Activated CD8-positive, alpha-beta memory T cell treated with anti-CD3 and anti-CD28 coated beads, Interleukin-2, amount 10 ng/mL, durations not matched to agents 7 days and 5 days (primary cell): ENCODE measurements at regions not wholly inside any gene's neighbourhood (a gene's known extent, or its start where the extent isn't known, plus 50 kb on each side); places are given as distances from the start of the nearest gene placed in this dataset.
"Not testable (repeated sequence)": the region's sequence is repeated elsewhere in the genome, so short reads cannot be mapped to it uniquely, and the experiment has no call there.

Source experiments
- ATAC-seq: fragments of 150-1000 bp; cut with Tn5 transposase; one replicate; pipeline ENCODE4 v1.10.0; 2021; ENCODE audit warnings: moderate library complexity
- CTCF ChIA-PET: fragments of 350-600 bp; sonication (Branson Sonifier 250); formaldehyde crosslinking; loops from one replicate; lab custom pipeline; 2021; ENCODE audit warnings: antibody characterized with exemption; lab: Charles Lee
- DNase-seq: peaks from one replicate; pipeline ENCODE4 v3.0.0-alpha.2; 2020
- H3K27ac Mint-ChIP-seq: one replicate; pipeline ENCODE4 v1.8.0; 2021; ENCODE audit warnings: mild to moderate bottlenecking, mixed read lengths
- H3K27me3 Mint-ChIP-seq: one replicate; pipeline ENCODE4 v1.8.0; 2021; ENCODE audit warnings: mixed read lengths
- H3K36me3 Mint-ChIP-seq: one replicate; pipeline ENCODE4 v1.8.0; 2021; ENCODE audit warnings: mild to moderate bottlenecking, mixed read lengths
- H3K4me1 Mint-ChIP-seq: one replicate; pipeline ENCODE4 v1.8.0; 2021; ENCODE audit warnings: mixed read lengths
- H3K4me3 Mint-ChIP-seq: one replicate; pipeline ENCODE4 v1.8.0; 2021; ENCODE audit warnings: mild to moderate bottlenecking, moderate library complexity, mixed read lengths
- H3K9me3 Mint-ChIP-seq: one replicate; pipeline ENCODE4 v1.8.0; 2022; ENCODE audit warnings: low read depth, mixed read lengths

GRCh38 chr12:28079539-28079938, 107.0 kb upstream of the PTHLH start:
- Mint-ChIP-seq H3K9me3 (peaks cover 3% of the 10 kb centered on the region), H3K27ac (no peak overlapping the region), H3K27me3 (peaks cover 18% of the 10 kb centered on the region), H3K4me3 (no peak overlapping the region), H3K4me1 (no peaks in the 10 kb centered on the region), H3K36me3 (no peaks in the 10 kb centered on the region)
- CTCF ChIA-PET, result no interaction called here
- ATAC-seq, result no peak
- no peak for DNase-seq

DNA sequence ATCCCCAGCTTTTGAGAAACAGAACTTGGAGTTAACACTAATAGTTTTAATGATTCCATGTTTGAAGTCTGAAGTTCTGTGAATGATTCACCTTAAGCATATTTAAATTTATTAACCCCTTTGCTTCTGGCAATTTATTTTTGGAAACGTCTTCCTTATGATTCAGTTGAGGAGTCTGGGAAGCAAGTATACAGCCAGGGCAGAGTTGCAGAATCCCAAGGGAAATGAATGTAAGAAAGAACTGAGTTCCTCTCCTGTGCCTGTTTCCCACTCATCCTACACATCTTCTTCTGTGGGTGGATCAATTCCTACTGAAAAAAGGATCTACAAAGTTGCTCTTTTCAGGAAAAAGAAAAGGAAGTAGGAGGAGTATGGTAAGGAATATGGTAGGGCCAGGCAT, 108.2 kb upstream of the CCDC91 start:
- ATAC-seq (no peak), DNase-seq (no peak)
- CTCF ChIA-PET, result no interaction called here
- no peak overlapping the region for H3K27ac Mint-ChIP-seq
- H3K27me3 Mint-ChIP-seq, result peaks cover 31% of the 10 kb centered on the region
- H3K4me3 Mint-ChIP-seq, result no peak overlapping the region
- H3K4me1 Mint-ChIP-seq, result peaks cover 13% of the 10 kb centered on the region
- H3K9me3 Mint-ChIP-seq, result no peaks in the 10 kb centered on the region
- H3K36me3 Mint-ChIP-seq, result no peaks in the 10 kb centered on the region

DNA sequence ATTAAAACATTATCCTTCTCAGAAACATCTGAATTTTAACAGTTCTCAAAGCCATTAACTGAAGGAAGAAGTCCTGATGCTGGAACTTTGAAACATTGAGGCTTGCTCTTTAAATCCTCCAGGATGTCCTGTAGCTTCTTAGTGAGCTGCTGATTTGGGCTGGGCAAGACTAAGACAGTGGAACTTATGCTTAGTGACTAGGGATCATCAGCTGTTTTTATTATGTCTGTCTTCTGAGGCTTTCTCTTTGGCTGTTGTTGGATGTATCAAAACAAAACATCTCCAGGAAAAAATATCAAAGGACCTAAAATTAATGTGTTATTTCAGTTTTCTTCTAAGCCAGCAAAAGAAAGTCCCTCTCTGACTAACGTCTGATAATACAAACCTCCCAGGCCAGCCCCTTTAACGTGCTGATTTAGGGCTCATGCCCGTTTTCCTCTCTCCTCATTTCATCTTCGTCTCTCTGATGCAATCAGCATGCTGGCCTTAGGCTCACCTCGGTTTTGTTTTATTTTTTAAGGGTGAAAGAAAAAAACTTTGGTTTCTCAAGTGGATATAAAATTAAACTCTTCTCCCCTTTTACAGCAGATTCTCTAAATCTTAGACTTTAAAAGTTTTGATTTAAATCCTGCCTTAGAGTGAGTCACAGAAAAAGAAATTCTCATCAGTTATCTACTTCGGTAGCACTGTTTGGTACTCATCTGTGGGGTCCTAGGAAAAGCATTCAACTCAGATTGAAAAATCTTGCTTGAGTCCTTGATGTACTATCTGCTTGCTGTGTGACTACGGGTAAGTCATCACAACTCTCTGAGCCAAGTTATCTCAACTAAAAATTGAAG, 106.2 kb upstream of the CCDC91 start:
- H3K27me3 Mint-ChIP-seq, result peaks cover 42% of the 10 kb centered on the region
- H3K36me3 Mint-ChIP-seq, result no peaks in the 10 kb centered on the region
- ATAC-seq (no peak), DNase-seq (no peak)
- no peaks in the 10 kb centered on the region for H3K9me3 Mint-ChIP-seq
- peaks cover 15% of the 10 kb centered on the region for H3K4me1 Mint-ChIP-seq
- CTCF ChIA-PET, result no interaction called here
- H3K27ac Mint-ChIP-seq, result no peak overlapping the region
- H3K4me3 Mint-ChIP-seq, result no peak overlapping the region

DNA sequence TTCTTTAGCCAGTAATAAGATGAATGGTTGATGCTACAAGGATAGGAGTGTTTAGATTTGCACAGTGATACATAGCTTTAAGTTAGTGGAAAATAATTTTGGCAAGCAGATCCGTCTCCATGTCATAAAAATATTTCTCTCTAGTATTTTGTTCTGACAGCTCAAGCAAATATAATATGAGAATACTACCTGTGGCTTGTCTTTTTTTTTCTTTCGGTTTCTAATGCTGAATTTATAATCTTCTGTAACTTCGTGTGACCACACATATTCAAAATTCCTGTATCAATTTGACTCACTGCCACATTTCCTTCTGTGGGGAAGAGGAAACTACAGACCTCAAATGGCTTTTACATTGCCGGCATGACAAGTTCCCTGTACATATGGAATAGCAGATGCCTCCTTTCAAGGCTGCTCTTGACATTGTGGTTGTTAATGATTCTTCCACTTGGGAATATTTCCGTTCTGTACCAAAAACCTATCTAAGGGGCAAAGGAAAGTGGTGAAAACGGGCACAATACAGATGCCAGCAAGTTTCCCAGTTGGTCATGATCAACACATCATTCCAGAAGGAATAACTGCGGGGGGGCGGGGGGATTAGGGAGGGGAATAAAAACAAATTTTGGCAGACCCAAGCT, 103.6 kb upstream of the CCDC91 start:
- CTCF ChIA-PET, result no interaction called here
- Mint-ChIP-seq H3K27ac (no peak overlapping the region), H3K36me3 (no peaks in the 10 kb centered on the region), H3K27me3 (peaks cover 44% of the 10 kb centered on the region), H3K4me3 (no peak overlapping the region), H3K4me1 (peaks cover 15% of the 10 kb centered on the region), H3K9me3 (no peaks in the 10 kb centered on the region)
- ATAC-seq, result no peak
- DNase-seq, result no peak

- no peak for ATAC-seq
- CTCF ChIA-PET, result no interaction called here
- no peak overlapping the region for H3K27ac Mint-ChIP-seq
- H3K9me3 Mint-ChIP-seq, result no peaks in the 10 kb centered on the region
- H3K27me3 Mint-ChIP-seq, result peaks cover 45% of the 10 kb centered on the region
- H3K4me1 Mint-ChIP-seq, result peaks cover 15% of the 10 kb centered on the region
- H3K4me3 Mint-ChIP-seq, result no peak overlapping the region
- DNase-seq, result no peak
- no peaks in the 10 kb centered on the region for H3K36me3 Mint-ChIP-seq
Measured at GRCh38 chr12:28088566-28089272, 101.5 kb upstream of the CCDC91 start.

DNA sequence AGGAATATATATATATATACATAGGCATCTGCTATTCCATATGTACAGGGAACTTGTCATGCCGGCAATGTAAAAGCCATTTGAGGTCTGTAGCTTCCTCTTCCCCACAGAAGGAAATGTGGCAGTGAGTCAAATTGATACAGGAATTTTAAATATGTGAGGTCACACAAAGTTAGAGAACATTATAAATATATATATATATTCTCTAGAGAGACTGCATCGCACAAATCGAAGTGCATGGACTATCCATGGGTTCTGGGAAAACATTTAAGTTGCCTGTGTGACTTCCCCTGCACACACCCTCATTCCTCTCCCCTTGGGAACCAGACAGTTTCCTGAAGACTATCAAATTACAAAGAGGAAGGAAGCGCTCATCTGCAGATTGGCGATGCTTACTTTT, 100.9 kb upstream of the CCDC91 start:
- H3K27ac Mint-ChIP-seq, result no peak overlapping the region
- CTCF ChIA-PET, result no interaction called here
- DNase-seq, result no peak
- no peak for ATAC-seq
- H3K4me1 Mint-ChIP-seq, result peaks cover 15% of the 10 kb centered on the region
- H3K4me3 Mint-ChIP-seq, result no peak overlapping the region
- peaks cover 45% of the 10 kb centered on the region for H3K27me3 Mint-ChIP-seq
- no peaks in the 10 kb centered on the region for H3K36me3 Mint-ChIP-seq
- no peaks in the 10 kb centered on the region for H3K9me3 Mint-ChIP-seq

DNA sequence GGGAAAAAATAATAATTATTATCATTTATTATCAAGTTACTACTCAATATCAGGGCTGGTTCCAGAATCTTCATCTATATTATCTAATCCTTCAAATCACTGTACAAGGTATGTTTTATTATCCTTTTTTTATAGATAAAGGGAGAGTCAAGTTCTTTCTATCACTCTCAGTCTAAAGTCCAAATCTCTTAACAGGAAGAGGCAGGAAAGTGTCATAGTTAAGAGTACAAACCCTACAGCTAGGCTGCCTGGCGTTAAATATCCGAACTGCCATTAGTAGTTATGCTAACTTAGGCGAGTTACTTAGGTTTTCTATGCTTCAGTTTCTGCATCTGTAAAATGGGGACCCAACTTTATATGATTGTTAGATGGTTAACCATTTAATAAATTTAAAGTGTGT, 99.4 kb upstream of the CCDC91 start:
- DNase-seq, result no peak
- no peak overlapping the region for H3K27ac Mint-ChIP-seq
- no peak for ATAC-seq
- no peaks in the 10 kb centered on the region for H3K36me3 Mint-ChIP-seq
- peaks cover 12% of the 10 kb centered on the region for H3K4me1 Mint-ChIP-seq
- H3K27me3 Mint-ChIP-seq, result peaks cover 38% of the 10 kb centered on the region
- H3K9me3 Mint-ChIP-seq, result no peaks in the 10 kb centered on the region
- CTCF ChIA-PET, result interaction anchor here (0.6 kb wide), 1 partner anchor 273 kb away, joined by 3 read pairs; no protein-coding TSS in a partner anchor
- no peak overlapping the region for H3K4me3 Mint-ChIP-seq

DNA sequence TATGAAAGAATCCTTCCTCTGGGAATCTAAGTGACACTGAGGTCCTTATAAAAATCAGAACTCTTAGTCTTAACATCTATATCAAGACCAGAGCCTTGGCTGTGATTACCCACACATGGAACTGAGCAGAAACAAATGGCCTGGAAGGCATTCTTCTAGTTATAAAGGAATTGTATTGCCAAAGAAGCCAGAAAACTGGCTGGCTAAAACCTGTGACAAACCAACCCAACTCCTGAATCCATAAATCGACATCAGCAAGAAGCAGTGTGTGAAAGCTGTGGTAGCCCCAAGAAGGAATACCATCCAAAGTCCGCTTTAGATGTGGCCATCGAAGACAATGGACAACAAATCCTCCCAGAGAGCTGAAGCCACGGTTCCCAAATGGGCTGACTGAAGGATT, 97.9 kb upstream of the CCDC91 start:
- Mint-ChIP-seq H3K4me1 (peaks cover 3% of the 10 kb centered on the region), H3K36me3 (no peaks in the 10 kb centered on the region), H3K27ac (no peak overlapping the region), H3K9me3 (no peaks in the 10 kb centered on the region), H3K4me3 (no peak overlapping the region), H3K27me3 (peaks cover 32% of the 10 kb centered on the region)
- DNase-seq (no peak), ATAC-seq (no peak)
- CTCF ChIA-PET, result no interaction called here

DNA sequence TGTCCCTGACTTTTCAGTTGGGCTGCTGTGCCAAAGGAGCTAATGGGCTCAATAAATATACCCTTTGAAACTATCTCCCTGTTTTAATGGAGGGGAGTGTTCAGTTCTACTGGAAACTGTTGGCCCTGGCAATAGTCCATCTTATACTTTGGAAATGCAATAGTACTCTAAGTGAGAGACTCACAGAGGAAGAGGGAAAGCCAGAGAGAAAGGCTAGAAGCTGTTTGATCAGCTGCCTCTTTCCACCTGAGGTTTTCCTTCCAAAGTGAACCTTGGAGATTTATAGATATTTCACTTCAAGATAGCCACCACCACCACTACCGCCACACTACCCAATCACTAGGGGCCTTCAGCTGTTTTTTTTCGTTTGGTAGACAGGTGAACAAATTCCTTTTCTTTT, 93.6 kb upstream of the CCDC91 start:
- no peak overlapping the region for H3K27ac Mint-ChIP-seq
- CTCF ChIA-PET, result no interaction called here
- H3K4me1 Mint-ChIP-seq, result no peaks in the 10 kb centered on the region
- DNase-seq (no peak), ATAC-seq (no peak)
- H3K36me3 Mint-ChIP-seq, result no peaks in the 10 kb centered on the region
- H3K9me3 Mint-ChIP-seq, result peaks cover 2% of the 10 kb centered on the region
- H3K4me3 Mint-ChIP-seq, result no peak overlapping the region
- peaks cover 15% of the 10 kb centered on the region for H3K27me3 Mint-ChIP-seq

DNA sequence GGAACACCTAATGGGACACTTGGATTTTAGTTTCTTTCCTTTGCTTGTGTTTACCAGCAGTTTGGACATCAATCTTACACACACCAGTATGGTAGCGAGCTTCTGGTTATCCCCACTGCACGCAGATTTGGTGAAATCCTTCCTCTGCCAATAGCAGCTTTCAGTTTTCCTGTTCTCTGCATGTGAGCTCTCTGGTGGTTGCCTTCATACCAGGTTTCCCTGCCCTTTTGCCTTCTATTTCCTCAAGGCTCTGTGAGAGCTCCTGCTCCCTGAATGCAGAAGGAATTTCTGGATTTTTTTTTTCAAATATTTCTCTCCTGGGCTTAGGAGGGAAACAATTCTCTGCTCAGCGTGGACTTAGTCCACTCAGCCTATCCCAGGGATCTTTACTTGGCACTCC, 93.0 kb upstream of the CCDC91 start:
- no peak overlapping the region for H3K27ac Mint-ChIP-seq
- H3K27me3 Mint-ChIP-seq, result peaks cover 15% of the 10 kb centered on the region
- H3K4me3 Mint-ChIP-seq, result no peak overlapping the region
- no peaks in the 10 kb centered on the region for H3K4me1 Mint-ChIP-seq
- peaks cover 2% of the 10 kb centered on the region for H3K9me3 Mint-ChIP-seq
- no peaks in the 10 kb centered on the region for H3K36me3 Mint-ChIP-seq
- DNase-seq (no peak), ATAC-seq (no peak)
- CTCF ChIA-PET, result no interaction called here

DNA sequence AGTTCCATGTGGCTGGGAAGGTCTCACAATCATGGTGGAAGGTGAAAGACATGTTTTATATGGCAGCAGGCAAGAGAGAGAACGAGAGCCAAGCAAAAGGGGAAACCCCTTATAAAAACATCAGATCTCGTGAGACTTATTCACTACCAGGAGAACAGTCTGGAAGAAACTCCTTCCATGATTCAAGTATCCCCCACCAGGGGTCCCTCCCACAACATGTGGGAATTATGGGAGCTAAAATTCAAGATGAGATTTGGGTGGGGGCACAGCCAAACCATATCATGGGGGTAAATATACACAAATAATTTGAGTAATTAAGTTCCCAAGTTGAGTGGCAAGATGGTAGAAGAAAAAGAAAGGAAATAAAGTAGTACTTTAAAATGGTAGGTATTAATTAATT, 91.0 kb upstream of the CCDC91 start:
- H3K27me3 Mint-ChIP-seq, DNase-seq, H3K4me1 Mint-ChIP-seq, H3K9me3 Mint-ChIP-seq, H3K27ac Mint-ChIP-seq, ATAC-seq, H3K36me3 Mint-ChIP-seq, CTCF ChIA-PET, H3K4me3 Mint-ChIP-seq: not testable (repeated sequence)

DNA sequence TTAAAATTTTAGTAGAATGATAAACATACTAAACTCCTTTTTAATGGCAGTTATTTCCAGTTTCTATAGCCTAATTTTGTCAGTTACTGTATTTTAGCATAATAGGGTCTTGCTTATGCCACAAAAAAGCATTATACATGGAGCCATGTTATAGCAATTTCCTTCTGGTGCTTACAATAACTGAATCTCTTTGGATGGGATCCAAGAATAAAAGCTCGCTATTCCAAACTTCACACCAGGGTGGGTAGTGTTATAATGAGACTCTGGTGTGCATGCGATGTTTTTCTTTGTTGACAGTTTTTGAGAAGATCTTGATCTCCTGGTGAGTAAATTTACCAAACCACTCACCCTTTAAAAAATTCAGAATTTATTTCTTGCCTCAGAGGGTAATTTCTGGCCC, 90.4 kb upstream of the CCDC91 start:
- CTCF ChIA-PET, result no interaction called here
- ATAC-seq (no peak), DNase-seq (no peak)
- Mint-ChIP-seq H3K4me3 (no peak overlapping the region), H3K27me3 (peaks cover 6% of the 10 kb centered on the region), H3K9me3 (peaks cover 2% of the 10 kb centered on the region), H3K36me3 (no peaks in the 10 kb centered on the region), H3K27ac (no peak overlapping the region), H3K4me1 (no peaks in the 10 kb centered on the region)

GRCh38 chr12:28100717-28101116, 89.5 kb upstream of the CCDC91 start:
- Mint-ChIP-seq H3K36me3 (no peaks in the 10 kb centered on the region), H3K27me3 (peaks cover 6% of the 10 kb centered on the region), H3K9me3 (peaks cover 2% of the 10 kb centered on the region), H3K4me1 (no peaks in the 10 kb centered on the region), H3K4me3 (no peak overlapping the region), H3K27ac (no peak overlapping the region)
- no peak for ATAC-seq
- CTCF ChIA-PET, result no interaction called here
- DNase-seq, result no peak

DNA sequence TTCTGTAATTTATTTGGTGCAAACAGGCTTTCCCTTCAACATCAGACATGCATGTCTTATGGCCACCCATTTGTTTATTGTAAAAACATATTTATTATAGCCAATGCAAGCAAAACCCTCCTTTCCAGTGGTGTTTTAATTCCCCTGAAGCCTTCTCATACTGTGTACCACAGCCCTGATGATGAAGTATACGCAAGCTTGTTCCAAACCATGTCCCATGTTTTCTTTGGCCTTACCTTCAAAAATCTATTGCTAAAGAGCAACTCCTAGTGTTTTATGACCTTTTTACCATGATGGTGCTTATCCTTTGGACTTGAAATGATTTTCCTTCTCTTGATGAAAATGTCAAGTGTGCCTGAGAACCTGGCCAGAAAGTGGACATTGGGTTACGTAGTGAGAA, 85.9 kb upstream of the CCDC91 start:
- H3K4me1 Mint-ChIP-seq, result peaks cover 7% of the 10 kb centered on the region
- H3K4me3 Mint-ChIP-seq, result no peak overlapping the region
- no peak overlapping the region for H3K27ac Mint-ChIP-seq
- H3K36me3 Mint-ChIP-seq, result no peaks in the 10 kb centered on the region
- DNase-seq (no peak), ATAC-seq (no peak)
- CTCF ChIA-PET, result no interaction called here
- no peaks in the 10 kb centered on the region for H3K9me3 Mint-ChIP-seq
- H3K27me3 Mint-ChIP-seq, result peaks cover 3% of the 10 kb centered on the region
